ENCODE measurements at regions not wholly inside any gene's neighbourhood (a gene's known extent, or its start where the extent isn't known, plus 50 kb on each side); places are given as distances from the start of the nearest gene placed in this dataset.

- DNase-seq = no peak
- Mint-ChIP-seq H3K36me3 (ENCODE audit: low read depth) (no peaks in the 10 kb centered on the region), H3K4me3 (no peak overlapping the region), H3K27me3 (ENCODE audit: low read depth) (no peaks in the 10 kb centered on the region), H3K9me3 (peaks cover 5% of the 10 kb centered on the region), H3K4me1 (ENCODE audit: low read depth) (peaks cover 1% of the 10 kb centered on the region), H3K27ac (no peak overlapping the region)
- CTCF ChIA-PET = no interaction called here
- intact Hi-C loops (cut with micrococcal nuclease) = no loop called here
Measured at GRCh38 chr3:106552351-106553043, 683.7 kb upstream of the CBLB start.

DNA sequence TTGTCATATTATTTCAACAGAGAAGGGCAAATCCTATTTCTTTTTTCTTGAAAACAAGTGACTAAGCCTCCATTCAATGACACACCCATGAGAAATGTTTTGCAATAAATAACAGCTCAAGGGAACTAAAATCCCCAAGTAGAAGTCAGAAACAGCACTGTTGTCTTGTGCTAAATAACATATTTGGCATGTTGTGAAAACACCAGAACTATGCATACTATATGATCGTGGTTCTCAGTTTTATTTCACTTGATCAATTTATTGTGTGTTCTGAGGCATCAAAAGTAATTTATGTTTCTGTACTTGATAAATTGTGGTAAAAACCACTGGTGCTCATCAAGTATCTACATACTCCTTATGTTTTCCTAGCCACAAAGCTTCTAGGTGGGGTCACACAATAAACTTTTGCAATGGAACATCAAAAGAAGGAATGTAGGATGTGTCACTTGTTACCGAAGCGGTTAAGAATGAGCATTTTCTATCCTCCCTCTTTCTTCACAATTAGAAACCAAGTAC lies 691.7 kb upstream of the CBLB start:
- no peak overlapping the region for H3K27ac Mint-ChIP-seq
- peaks cover 3% of the 10 kb centered on the region for H3K27me3 Mint-ChIP-seq (ENCODE audit: low read depth)
- intact Hi-C loops (cut with micrococcal nuclease) = no loop called here
- CTCF ChIA-PET = interaction anchor here (0.6 kb wide), 1 partner anchor 724 kb away, joined by 3 read pairs; no protein-coding TSS in a partner anchor
- no peak for DNase-seq
- no peaks in the 10 kb centered on the region for H3K36me3 Mint-ChIP-seq (ENCODE audit: low read depth)
- no peak overlapping the region for H3K4me3 Mint-ChIP-seq
- H3K4me1 Mint-ChIP-seq (ENCODE audit: low read depth) = no peaks in the 10 kb centered on the region
- no peaks in the 10 kb centered on the region for H3K9me3 Mint-ChIP-seq

- H3K9me3 Mint-ChIP-seq = no peaks in the 10 kb centered on the region
- intact Hi-C loops (cut with micrococcal nuclease) = no loop called here
- H3K27ac Mint-ChIP-seq = no peak overlapping the region
- H3K27me3 Mint-ChIP-seq (ENCODE audit: low read depth) = peaks cover 7% of the 10 kb centered on the region
- CTCF ChIA-PET = no interaction called here
- no peaks in the 10 kb centered on the region for H3K36me3 Mint-ChIP-seq (ENCODE audit: low read depth)
- H3K4me3 Mint-ChIP-seq = no peak overlapping the region
- DNase-seq = no peak
- peaks cover 4% of the 10 kb centered on the region for H3K4me1 Mint-ChIP-seq (ENCODE audit: low read depth)
Measured at GRCh38 chr3:106566277-106566676, 697.5 kb upstream of the CBLB start.

GRCh38 chr3:106570426-106570825 lies 701.6 kb upstream of the CBLB start:
- CTCF ChIA-PET = no interaction called here
- Mint-ChIP-seq H3K4me3 (no peak overlapping the region), H3K9me3 (no peaks in the 10 kb centered on the region), H3K27me3 (ENCODE audit: low read depth) (peaks cover 6% of the 10 kb centered on the region), H3K4me1 (ENCODE audit: low read depth) (peaks cover 4% of the 10 kb centered on the region), H3K36me3 (ENCODE audit: low read depth) (no peaks in the 10 kb centered on the region), H3K27ac (no peak overlapping the region)
- intact Hi-C loops (cut with micrococcal nuclease) = no loop called here
- no peak for DNase-seq

DNA sequence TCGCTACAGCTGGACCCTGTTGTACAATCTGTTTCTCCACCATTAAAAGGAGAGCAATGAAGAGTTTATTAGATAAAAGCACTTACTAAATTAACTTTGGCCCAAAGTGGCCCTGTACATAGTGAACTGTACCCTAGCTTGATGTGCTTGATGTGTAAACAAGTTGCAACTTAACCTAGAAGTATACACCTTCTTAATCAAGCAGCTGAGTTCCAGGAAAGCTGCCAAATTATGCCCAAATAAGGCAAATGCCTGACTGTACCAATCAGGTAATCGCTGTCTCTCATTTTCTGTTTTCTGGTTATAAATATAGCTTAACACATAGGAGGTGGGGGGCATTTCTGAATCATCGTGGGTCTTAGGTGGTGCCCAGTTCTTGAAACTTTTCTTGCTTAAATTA lies 704.8 kb upstream of the CBLB start:
- Mint-ChIP-seq H3K4me1 (ENCODE audit: low read depth) (no peaks in the 10 kb centered on the region), H3K4me3 (no peak overlapping the region), H3K9me3 (no peaks in the 10 kb centered on the region), H3K27ac (no peak overlapping the region), H3K36me3 (ENCODE audit: low read depth) (no peaks in the 10 kb centered on the region), H3K27me3 (ENCODE audit: low read depth) (peaks cover 2% of the 10 kb centered on the region)
- no peak for DNase-seq
- intact Hi-C loops (cut with micrococcal nuclease) = no loop called here
- CTCF ChIA-PET = interaction anchor here (1.0 kb wide), 1 partner anchor 10 kb away, joined by 3 read pairs; no protein-coding TSS in a partner anchor

DNA sequence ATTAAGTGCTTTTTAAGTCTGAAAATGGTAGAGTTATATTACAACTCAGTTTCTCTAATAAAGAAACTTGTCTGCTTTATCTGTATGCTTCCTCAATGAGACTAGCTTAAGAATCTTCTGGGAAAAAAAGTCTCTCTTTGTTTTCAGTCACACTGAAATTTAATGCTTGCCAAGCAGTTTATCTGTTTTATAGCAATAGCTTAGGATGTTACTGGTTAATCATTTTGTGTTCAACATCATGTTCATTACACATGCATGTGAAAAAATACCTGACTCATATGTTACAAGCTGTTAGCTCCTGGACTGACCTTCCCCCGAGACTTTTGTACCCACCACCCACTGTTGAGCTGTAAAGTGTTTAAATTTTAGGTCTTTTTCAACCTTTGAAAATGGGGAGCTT lies 706.2 kb upstream of the CBLB start:
- H3K27ac Mint-ChIP-seq = no peak overlapping the region
- intact Hi-C loops (cut with micrococcal nuclease) = no loop called here
- H3K36me3 Mint-ChIP-seq (ENCODE audit: low read depth) = no peaks in the 10 kb centered on the region
- CTCF ChIA-PET = no interaction called here
- H3K4me3 Mint-ChIP-seq = no peak overlapping the region
- H3K4me1 Mint-ChIP-seq (ENCODE audit: low read depth) = no peaks in the 10 kb centered on the region
- DNase-seq = no peak
- H3K27me3 Mint-ChIP-seq (ENCODE audit: low read depth) = peaks cover 2% of the 10 kb centered on the region
- H3K9me3 Mint-ChIP-seq = no peaks in the 10 kb centered on the region

DNA sequence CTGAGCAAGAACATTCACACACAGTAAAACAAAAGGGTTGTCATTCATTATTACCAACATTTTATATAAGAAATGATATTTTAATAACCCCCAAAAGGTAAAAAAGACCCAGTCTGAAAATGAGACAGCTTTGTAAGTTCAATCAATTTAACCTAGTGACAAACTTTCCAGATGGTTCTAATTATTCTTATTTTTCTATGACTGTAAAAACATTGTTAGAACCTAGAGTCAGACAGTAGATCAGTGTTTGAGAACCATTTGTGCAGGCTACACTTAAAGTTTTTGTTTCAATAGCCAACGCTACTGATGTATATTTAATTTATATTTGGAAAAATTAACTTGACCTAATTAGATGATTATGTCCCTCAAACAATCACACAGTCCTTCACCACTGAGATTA lies 708.4 kb upstream of the CBLB start:
- Mint-ChIP-seq H3K4me1 (ENCODE audit: low read depth) (no peaks in the 10 kb centered on the region), H3K9me3 (no peaks in the 10 kb centered on the region), H3K27ac (no peak overlapping the region), H3K27me3 (ENCODE audit: low read depth) (no peaks in the 10 kb centered on the region), H3K36me3 (ENCODE audit: low read depth) (no peaks in the 10 kb centered on the region), H3K4me3 (no peak overlapping the region)
- no peak for DNase-seq
- intact Hi-C loops (cut with micrococcal nuclease) = no loop called here
- CTCF ChIA-PET = no interaction called here

DNA sequence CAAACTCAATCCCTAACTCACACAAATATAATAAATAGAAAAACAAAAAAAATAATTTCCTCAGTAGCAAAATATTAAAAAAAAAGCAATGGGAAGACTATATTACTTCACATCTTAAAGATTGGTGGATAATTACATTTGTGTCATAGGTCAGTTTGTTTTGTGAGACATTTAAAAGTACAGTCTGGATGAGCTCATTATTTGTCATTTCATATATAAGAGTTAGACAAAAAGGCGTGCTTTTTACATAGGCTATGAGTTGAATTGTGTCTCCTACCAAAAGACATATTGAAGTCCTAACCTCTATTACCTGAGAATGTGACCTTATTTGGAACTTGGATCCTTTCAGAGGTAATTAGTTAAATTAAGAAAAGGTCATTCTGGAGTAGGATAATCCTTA lies 710.1 kb upstream of the CBLB start:
- Mint-ChIP-seq H3K4me1 (ENCODE audit: low read depth) (no peaks in the 10 kb centered on the region), H3K36me3 (ENCODE audit: low read depth) (no peaks in the 10 kb centered on the region), H3K27ac (no peak overlapping the region), H3K27me3 (ENCODE audit: low read depth) (no peaks in the 10 kb centered on the region), H3K4me3 (no peak overlapping the region), H3K9me3 (no peaks in the 10 kb centered on the region)
- intact Hi-C loops (cut with micrococcal nuclease) = no loop called here
- no peak for DNase-seq
- CTCF ChIA-PET = interaction anchor here (0.7 kb wide), 1 partner anchor 150 kb away, joined by 4 read pairs; no protein-coding TSS in a partner anchor

DNA sequence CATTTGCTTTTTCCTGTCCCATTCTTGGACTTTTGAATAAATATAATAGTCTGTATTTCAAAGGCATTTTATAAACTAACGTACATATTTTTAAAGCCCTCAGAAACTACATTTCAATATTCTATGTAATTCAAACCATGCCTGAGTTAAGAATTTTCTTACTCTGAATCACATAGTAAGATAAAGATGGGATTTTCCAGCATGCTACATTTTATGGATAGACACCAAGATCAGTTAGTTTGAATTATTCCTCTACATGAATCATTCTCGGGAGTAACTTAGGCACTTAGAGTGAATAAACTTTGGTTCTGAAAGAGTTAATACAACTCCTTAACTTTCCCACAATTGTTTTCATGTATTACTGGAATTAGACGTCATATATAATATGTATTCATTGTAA lies 713.3 kb upstream of the CBLB start:
- no peaks in the 10 kb centered on the region for H3K4me1 Mint-ChIP-seq (ENCODE audit: low read depth)
- intact Hi-C loops (cut with micrococcal nuclease) = no loop called here
- CTCF ChIA-PET = no interaction called here
- H3K9me3 Mint-ChIP-seq = no peaks in the 10 kb centered on the region
- DNase-seq = no peak
- H3K27me3 Mint-ChIP-seq (ENCODE audit: low read depth) = no peaks in the 10 kb centered on the region
- no peak overlapping the region for H3K27ac Mint-ChIP-seq
- H3K4me3 Mint-ChIP-seq = no peak overlapping the region
- H3K36me3 Mint-ChIP-seq (ENCODE audit: low read depth) = no peaks in the 10 kb centered on the region

DNA sequence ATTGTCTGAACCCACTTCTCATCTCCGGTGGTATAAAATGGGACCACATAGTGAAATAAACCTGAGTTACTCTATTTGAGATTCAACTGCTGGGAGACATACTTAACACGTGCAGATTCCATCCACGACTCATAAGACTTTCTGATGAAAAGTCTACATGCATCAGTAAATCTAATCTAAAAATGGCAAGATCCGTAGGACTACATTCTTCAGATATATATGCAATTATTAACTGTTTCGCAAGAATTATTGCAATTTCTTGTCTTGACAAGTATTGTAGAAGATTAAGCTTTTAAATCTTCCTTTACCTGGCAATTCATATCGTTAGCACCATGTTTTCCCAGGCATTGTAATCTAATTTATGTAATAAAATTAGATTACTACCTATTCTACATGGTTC lies 718.7 kb upstream of the CBLB start:
- intact Hi-C loops (cut with micrococcal nuclease) = no loop called here
- H3K4me3 Mint-ChIP-seq = no peak overlapping the region
- CTCF ChIA-PET = interaction anchor here (0.6 kb wide), 1 partner anchor 57 kb away, joined by 3 read pairs; no protein-coding TSS in a partner anchor
- H3K27ac Mint-ChIP-seq = no peak overlapping the region
- no peaks in the 10 kb centered on the region for H3K9me3 Mint-ChIP-seq
- no peaks in the 10 kb centered on the region for H3K27me3 Mint-ChIP-seq (ENCODE audit: low read depth)
- DNase-seq = no peak
- H3K36me3 Mint-ChIP-seq (ENCODE audit: low read depth) = no peaks in the 10 kb centered on the region
- H3K4me1 Mint-ChIP-seq (ENCODE audit: low read depth) = peaks cover 2% of the 10 kb centered on the region

- intact Hi-C loops (cut with micrococcal nuclease) = no loop called here
- H3K4me3 Mint-ChIP-seq = no peak overlapping the region
- no peak overlapping the region for H3K27ac Mint-ChIP-seq
- DNase-seq = no peak
- no peaks in the 10 kb centered on the region for H3K27me3 Mint-ChIP-seq (ENCODE audit: low read depth)
- no peaks in the 10 kb centered on the region for H3K36me3 Mint-ChIP-seq (ENCODE audit: low read depth)
- peaks cover 8% of the 10 kb centered on the region for H3K4me1 Mint-ChIP-seq (ENCODE audit: low read depth)
- H3K9me3 Mint-ChIP-seq = peaks cover 6% of the 10 kb centered on the region
- CTCF ChIA-PET = interaction anchor here (1.5 kb wide), 1 partner anchor 21 kb away, joined by 4 read pairs; no protein-coding TSS in a partner anchor
Measured at GRCh38 chr3:106588739-106589138, 719.9 kb upstream of the CBLB start.

GRCh38 chr3:106589311-106589942 lies 720.6 kb upstream of the CBLB start:
- Mint-ChIP-seq H3K4me3 (no peak overlapping the region), H3K4me1 (ENCODE audit: low read depth) (peaks cover 10% of the 10 kb centered on the region), H3K27me3 (ENCODE audit: low read depth) (no peaks in the 10 kb centered on the region), H3K36me3 (ENCODE audit: low read depth) (no peaks in the 10 kb centered on the region), H3K27ac (no peak overlapping the region), H3K9me3 (peaks cover 6% of the 10 kb centered on the region)
- intact Hi-C loops (cut with micrococcal nuclease) = no loop called here
- CTCF ChIA-PET = interaction anchor here (1.5 kb wide), 1 partner anchor 20 kb away, joined by 4 read pairs; no protein-coding TSS in a partner anchor
- no peak for DNase-seq

DNA sequence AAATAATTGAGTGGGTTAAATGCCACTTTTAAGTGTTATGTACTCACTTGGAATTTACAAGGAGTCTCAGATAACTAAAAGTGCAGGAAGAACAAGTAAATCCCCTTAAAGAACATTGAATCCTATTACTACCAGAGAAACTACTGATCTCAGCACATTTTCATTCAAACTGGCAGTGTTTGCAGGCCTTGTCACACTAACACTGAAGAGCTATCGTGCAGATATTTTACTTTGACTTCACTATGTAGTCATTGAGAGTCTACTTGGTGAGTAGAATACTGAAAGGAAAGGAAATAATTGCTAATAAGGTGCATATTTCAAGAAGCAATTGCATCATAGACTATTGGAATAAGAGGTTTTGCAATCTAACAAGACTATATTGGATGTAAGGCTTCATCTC lies 721.4 kb upstream of the CBLB start:
- H3K4me3 Mint-ChIP-seq = no peak overlapping the region
- CTCF ChIA-PET = no interaction called here
- peaks cover 6% of the 10 kb centered on the region for H3K9me3 Mint-ChIP-seq
- intact Hi-C loops (cut with micrococcal nuclease) = no loop called here
- DNase-seq = no peak
- H3K27me3 Mint-ChIP-seq (ENCODE audit: low read depth) = no peaks in the 10 kb centered on the region
- H3K4me1 Mint-ChIP-seq (ENCODE audit: low read depth) = peaks cover 10% of the 10 kb centered on the region
- no peaks in the 10 kb centered on the region for H3K36me3 Mint-ChIP-seq (ENCODE audit: low read depth)
- H3K27ac Mint-ChIP-seq = no peak overlapping the region
